ENCODE measurements at regions not wholly inside any gene's neighbourhood (a gene's known extent, or its start where the extent isn't known, plus 50 kb on each side); places are given as distances from the start of the nearest gene placed in this dataset.
"Not testable (repeated sequence)": the region's sequence is repeated elsewhere in the genome, so short reads cannot be mapped to it uniquely, and the experiment has no call there.

GRCh38 chr9:13001989-13002580 lies 227.3 kb downstream of the LURAP1L start:
- no peak for DNase-seq

GRCh38 chr9:13002740-13003139 lies 227.9 kb downstream of the LURAP1L start:
- DNase-seq = no peak

DNA sequence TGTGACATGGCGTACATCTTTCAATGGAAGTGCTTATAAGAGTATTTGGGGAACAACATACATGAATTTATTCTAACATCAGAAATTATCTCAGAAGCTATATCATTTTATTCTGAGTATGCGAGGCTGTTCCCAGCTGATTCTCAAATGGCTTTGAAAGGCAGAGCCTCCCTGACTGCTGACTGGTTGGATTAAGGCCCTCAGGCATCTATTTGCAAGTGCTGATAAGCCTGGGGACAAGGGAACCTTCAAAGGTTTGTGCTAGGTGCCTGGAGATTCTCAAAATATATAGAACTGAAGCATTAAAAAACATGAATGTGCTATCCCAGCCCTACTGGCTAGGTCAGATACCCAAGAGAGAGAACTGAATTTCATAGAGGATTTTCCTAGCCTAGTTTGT lies 235.1 kb downstream of the LURAP1L start:
- no peak for DNase-seq

GRCh38 chr9:13013991-13014883 lies 239.4 kb downstream of the LURAP1L start:
- no peak for DNase-seq

- no peak for DNase-seq
Measured at GRCh38 chr9:13017260-13017659, 242.4 kb downstream of the LURAP1L start.

DNA sequence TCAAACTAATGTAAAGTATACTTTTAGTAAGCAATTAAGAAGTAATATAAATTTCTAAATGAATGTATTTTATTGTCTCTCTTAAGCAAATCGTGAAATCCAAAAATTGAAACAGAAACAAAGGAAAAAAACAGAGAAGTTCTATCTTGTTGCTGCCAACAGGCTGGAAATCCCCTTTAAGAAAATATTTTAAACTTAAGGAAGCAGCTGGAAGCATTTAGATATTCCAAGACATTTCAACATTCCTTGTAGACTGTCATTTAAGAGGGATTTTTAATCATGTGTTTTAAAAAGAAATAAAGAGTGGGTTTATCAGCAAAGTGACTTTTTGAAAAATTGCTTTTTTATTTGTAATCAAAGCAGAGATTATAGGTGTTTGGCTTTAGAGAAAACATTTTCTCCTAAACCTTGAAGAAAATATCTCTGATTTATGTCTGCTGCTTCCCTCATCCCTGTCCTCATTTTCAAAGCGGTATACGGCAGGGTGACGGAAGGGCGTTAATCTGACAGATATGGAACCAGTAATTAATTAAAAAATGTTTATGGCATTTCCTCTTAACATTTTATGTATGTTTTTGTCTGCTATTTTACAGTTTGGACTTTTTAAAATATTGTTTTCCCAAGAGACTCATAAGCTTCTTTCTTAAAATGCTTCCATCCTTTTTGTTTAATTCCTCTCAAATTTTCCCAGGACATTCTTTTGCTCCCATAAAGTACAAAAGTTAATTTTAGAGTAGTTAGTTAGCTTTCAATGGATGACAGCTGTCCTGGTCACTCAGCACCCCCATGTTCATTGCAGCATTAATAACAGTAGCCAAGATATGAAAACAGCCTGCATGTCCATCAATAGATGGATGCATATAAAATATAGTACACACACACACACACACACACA lies 245.6 kb downstream of the LURAP1L start:
- DNase-seq = no peak

- no peak for DNase-seq
Measured at GRCh38 chr9:13022756-13023155, 247.9 kb downstream of the LURAP1L start.

GRCh38 chr9:13023498-13023897 lies 248.7 kb downstream of the LURAP1L start:
- no peak for DNase-seq

- no peak for DNase-seq
Measured at GRCh38 chr9:13026956-13027355, 252.1 kb downstream of the LURAP1L start.

- peak; percentile 6 for DNase-seq
Measured at GRCh38 chr9:13027879-13028278, 251.6 kb downstream of the MPDZ start.

DNA sequence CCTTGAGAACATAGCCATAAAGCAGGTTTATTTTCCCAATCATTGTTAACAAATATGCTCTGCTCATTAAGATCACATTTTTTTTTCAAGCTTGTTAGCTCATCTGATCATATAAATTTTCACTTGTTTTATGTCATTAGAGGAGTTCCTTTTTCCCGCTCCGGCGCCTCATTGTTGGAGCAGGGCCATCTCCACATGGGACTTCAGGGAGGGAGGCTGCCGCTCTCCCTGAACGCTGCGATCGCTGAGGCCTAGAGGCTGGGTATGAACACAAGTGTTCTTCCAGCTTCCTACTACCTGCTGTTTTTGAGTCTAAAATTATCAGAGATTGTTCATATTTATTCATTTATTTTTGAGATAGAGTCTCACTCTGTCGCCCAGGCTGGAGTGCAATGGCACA lies 246.9 kb downstream of the MPDZ start:
- DNase-seq = no peak

DNA sequence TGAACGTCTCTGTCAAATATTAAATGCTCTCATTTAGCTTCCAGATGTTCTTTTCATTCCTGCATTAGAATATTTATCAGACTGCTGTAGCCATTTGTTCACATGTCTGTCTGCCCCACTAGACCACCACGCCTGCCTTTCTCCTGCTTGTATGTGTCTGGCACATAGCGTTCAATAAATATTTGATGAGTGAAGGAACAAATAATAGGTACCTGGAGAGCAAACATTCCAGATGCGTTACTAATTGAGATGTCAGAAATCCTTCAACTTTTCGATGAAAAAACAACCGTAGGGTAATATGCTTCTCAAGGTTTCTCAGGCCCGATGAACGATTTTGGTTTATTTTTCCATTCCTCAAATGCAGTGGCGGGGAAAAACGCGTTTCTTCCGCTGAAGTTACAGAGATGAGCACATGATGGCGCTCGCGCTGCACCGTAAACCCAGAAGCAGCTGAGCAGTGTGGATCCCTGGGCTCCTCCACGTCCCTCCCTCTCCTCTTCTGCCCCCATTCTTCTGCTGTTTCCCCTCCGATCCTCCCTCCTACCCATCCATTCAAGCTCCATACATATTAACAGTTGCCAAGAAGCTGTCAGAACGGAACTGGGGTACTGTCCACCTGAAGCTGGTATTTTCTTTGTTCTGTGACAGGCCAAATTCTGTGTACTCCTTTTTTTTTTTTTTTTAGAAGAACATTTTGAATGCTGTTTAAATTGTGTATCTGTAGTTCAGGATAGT lies 245.4 kb downstream of the MPDZ start:
- DNase-seq = peak; percentile 86

- DNase-seq = no peak
Measured at GRCh38 chr9:13034694-13035002, 244.8 kb downstream of the MPDZ start.

GRCh38 chr9:13035822-13036221 lies 243.7 kb downstream of the MPDZ start:
- no peak for DNase-seq

- DNase-seq = not testable (repeated sequence)
Measured at GRCh38 chr9:13037808-13038207, 241.7 kb downstream of the MPDZ start.

- DNase-seq = no peak
Measured at GRCh38 chr9:13047827-13048587, 231.5 kb downstream of the MPDZ start.

- DNase-seq = no peak
Measured at GRCh38 chr9:13049223-13049622, 230.3 kb downstream of the MPDZ start.

DNA sequence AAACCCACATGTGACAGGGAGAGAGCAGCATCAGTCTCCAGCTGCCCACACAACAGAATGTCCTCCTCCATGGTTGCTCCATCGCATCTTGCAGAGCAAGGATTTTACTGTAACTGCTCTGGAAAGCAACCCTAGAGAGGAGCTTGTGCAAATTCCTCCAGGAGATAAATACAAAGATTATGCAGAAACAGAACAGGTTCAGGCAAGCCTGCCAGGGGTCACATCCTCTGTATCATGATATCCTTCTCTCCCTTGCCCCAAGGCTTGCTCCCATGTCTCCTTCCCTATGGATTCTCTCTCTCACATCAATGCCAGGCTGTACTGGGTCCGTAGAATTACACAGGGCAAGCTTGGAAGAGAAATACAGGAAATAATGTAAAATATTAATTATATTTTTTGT lies 226.0 kb downstream of the MPDZ start:
- no peak for DNase-seq

DNA sequence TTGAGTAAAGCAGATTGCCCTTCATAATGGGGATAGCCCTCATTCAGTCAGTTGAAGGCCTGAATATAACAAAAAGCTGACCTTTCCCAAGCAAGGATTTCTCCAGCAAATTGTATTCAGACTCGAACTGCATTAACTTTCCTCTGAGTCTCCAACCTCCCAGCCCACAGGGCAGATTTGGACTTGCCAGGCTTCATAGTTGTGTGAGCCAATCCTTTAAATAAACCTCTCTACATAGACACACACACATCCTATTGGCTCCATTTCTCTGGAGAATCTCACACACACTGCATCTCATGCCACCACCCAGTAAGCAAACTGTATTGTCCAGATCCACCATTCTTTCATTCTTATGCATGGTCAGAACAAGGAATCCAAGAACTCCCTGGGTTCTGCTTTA lies 225.1 kb downstream of the MPDZ start:
- DNase-seq = no peak

All from NCI-H1694 treated with DMSO at 0.1 percent for 48 hours (cell line).